ENCODE measurements at regions not wholly inside any gene's neighbourhood (a gene's known extent, or its start where the extent isn't known, plus 50 kb on each side); places are given as distances from the start of the nearest gene placed in this dataset.
"Not testable (repeated sequence)": the region's sequence is repeated elsewhere in the genome, so short reads cannot be mapped to it uniquely, and the experiment has no call there.

- in situ Hi-C loops (cut with HindIII; ENCODE audit: low pct_unique_long_range_greater_than_20kb, low sequenced_read_pairs), result no loop called here
- DNase-seq (ENCODE audit: low read depth), result no peak
Measured at GRCh38 chr4:158384414-158384813, 137.3 kb upstream of the RXFP1 start.

DNA sequence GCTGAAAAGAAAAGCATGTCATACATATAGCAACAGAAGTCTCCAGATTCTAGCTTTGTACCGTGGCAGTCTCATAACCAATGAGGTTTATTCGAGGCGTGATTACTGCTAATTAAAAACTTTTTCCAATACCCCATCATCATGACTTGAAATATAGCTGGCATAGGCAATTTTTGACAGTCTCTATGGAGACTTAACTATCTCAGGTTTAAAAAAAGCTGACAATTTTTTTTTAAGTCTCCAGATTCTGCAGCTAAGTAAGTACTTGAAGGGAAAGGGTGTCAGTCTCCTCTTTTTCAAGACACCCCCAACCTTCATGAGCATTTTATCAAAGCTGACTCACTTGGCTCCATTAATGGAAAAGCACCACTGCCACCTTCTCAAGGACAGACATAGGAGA lies 126.3 kb upstream of the RXFP1 start:
- no peak for DNase-seq (ENCODE audit: low read depth)
- in situ Hi-C loops (cut with HindIII; ENCODE audit: low pct_unique_long_range_greater_than_20kb, low sequenced_read_pairs), result no loop called here

DNA sequence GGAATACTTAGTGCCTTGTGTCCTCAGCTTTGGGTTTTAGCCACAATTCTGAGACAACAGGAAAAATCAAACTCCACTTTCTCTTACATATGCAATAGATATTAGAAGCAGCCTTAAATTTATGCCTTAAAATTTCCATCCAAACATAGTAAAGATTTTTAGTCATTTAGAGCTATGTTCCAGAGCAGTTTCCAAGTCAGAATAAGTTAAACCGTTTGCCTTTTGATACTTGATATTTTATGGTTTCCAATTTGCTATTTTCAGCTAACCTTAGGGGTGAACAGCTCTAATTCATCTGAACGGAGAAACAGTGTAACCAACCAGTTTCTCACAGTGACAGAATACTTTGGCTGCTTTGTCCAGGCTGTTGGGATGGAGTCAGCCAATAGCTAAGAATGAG lies 125.8 kb upstream of the RXFP1 start:
- DNase-seq (ENCODE audit: low read depth), result no peak

DNA sequence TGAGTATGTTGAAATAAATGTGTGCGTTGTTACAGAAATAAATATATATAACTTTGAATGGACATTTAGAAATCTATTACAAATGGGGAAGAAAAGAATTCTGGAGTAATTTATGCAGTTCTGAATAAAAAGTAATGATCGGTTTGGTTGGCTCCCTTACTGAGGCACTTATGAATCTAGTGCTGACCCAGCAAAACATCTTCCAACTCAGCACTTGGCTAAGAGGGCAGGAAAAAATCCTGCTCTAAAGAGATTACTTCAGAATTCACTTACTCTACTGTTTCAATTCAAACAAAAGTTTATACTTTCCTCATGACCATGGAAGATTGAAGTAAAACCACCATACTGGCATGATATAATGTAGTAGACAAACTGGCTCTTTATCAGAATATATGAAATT lies 123.9 kb upstream of the RXFP1 start:
- in situ Hi-C loops (cut with HindIII; ENCODE audit: low pct_unique_long_range_greater_than_20kb, low sequenced_read_pairs), result no loop called here
- no peak for DNase-seq (ENCODE audit: low read depth)

More for the DNA sequence above, 125.8 kb upstream of the RXFP1 start:
- in situ Hi-C loops (cut with HindIII; ENCODE audit: low pct_unique_long_range_greater_than_20kb, low sequenced_read_pairs), result no loop called here

GRCh38 chr4:158407961-158408360 lies 113.7 kb upstream of the RXFP1 start:
- DNase-seq (ENCODE audit: low read depth); in situ Hi-C loops (cut with HindIII; ENCODE audit: low pct_unique_long_range_greater_than_20kb, low sequenced_read_pairs): not testable (repeated sequence)

- DNase-seq (ENCODE audit: low read depth), result no peak
Measured at GRCh38 chr4:158410272-158410671, 111.4 kb upstream of the RXFP1 start.

DNA sequence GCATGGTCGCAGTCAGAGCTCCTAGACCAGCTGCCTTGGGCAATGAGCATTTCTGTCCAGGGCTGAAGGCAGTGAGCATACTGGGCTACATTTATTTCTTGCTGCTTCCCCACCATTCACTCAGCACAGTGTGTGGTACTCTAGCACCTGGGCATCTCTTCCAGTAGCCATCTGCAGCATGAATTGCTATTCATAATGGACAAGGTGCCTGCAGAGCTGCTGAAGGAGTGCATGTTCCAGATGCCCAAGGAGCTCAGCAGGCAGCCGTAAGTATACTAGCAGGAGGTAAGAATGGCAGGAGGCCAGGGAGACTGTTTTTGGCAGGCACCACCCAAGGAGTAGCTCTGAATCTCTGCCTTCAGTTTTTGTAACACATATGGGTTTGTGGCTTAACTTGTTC lies 110.4 kb upstream of the RXFP1 start:
- no peak for DNase-seq (ENCODE audit: low read depth)
- in situ Hi-C loops (cut with HindIII; ENCODE audit: low pct_unique_long_range_greater_than_20kb, low sequenced_read_pairs), result no loop called here

More at GRCh38 chr4:158410272-158410671, 111.4 kb upstream of the RXFP1 start:
- in situ Hi-C loops (cut with HindIII; ENCODE audit: low pct_unique_long_range_greater_than_20kb, low sequenced_read_pairs), result no loop called here

- in situ Hi-C loops (cut with HindIII; ENCODE audit: low pct_unique_long_range_greater_than_20kb, low sequenced_read_pairs); DNase-seq (ENCODE audit: low read depth): not testable (repeated sequence)
Measured at GRCh38 chr4:158418679-158419078, 103.0 kb upstream of the RXFP1 start.

- no peak for DNase-seq (ENCODE audit: low read depth)
- in situ Hi-C loops (cut with HindIII; ENCODE audit: low pct_unique_long_range_greater_than_20kb, low sequenced_read_pairs), result no loop called here
Measured at GRCh38 chr4:158420782-158421181, 100.9 kb upstream of the RXFP1 start.

DNA sequence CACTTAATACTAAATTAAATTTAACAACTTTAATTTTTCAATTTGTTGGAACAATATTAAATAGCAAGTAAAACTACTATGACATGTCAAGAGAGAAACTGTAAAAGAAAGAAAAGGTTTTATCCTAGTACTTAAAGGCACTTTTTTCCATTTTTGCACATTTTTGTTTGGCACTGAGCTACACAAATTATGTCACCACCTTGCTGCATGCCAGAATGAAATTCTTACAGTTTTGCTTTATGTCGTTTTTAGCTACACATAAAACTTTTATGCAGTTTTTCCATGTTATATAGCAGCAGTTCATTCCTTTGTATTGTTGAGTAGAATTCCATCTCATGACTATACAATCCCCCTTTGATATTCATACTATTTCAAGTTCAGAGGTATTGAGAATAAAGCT lies 99.1 kb upstream of the RXFP1 start:
- in situ Hi-C loops (cut with HindIII; ENCODE audit: low pct_unique_long_range_greater_than_20kb, low sequenced_read_pairs), result no loop called here
- DNase-seq (ENCODE audit: low read depth), result no peak

GRCh38 chr4:158428242-158428641 lies 93.4 kb upstream of the RXFP1 start:
- DNase-seq (ENCODE audit: low read depth), result no peak
- in situ Hi-C loops (cut with HindIII; ENCODE audit: low pct_unique_long_range_greater_than_20kb, low sequenced_read_pairs), result no loop called here

DNA sequence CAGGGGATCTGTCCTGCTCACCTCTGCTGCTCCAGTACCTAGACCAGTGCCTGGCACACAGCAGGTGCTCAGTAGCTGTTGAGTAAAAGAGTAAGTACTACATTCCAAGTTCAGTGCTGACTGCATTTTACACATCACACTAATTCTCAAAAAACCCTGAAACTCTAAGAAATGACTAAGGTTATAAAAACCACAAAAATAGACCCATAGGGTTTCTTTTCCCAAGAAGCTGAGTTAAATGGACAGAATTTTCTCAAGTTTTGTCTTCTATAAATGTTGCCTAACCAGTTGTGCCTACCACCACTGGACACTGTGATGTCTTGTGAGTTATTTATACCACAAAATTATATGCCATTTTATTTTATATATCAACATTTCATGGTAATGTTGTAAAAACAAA lies 78.9 kb upstream of the RXFP1 start:
- in situ Hi-C loops (cut with HindIII; ENCODE audit: low pct_unique_long_range_greater_than_20kb, low sequenced_read_pairs), result no loop called here
- DNase-seq (ENCODE audit: low read depth), result no peak

GRCh38 chr4:158443731-158444130 lies 78.0 kb upstream of the RXFP1 start:
- in situ Hi-C loops (cut with HindIII; ENCODE audit: low pct_unique_long_range_greater_than_20kb, low sequenced_read_pairs), result no loop called here
- DNase-seq (ENCODE audit: low read depth), result no peak

DNA sequence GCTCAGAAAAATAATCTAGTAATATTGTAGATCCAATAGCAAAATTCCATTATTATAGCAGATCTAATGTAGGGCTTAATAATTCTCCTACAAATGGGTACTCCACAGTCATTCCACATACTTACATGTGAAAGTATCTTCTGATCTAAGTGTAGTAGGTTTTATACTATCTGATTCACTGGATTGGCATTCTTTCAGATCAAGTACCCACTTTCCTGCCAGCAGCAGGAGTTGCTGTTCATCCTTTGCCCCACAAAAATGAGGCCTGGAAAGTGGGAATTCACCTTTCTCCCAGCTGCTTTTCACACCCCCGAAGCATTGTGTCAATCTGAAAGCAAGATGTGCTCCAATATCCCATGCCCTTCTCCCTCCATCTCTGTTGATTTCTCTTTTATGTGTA lies 77.1 kb upstream of the RXFP1 start:
- in situ Hi-C loops (cut with HindIII; ENCODE audit: low pct_unique_long_range_greater_than_20kb, low sequenced_read_pairs), result no loop called here
- DNase-seq (ENCODE audit: low read depth), result no peak

- no peak for DNase-seq (ENCODE audit: low read depth)
Measured at GRCh38 chr4:158446106-158446505, 75.6 kb upstream of the RXFP1 start.

DNA sequence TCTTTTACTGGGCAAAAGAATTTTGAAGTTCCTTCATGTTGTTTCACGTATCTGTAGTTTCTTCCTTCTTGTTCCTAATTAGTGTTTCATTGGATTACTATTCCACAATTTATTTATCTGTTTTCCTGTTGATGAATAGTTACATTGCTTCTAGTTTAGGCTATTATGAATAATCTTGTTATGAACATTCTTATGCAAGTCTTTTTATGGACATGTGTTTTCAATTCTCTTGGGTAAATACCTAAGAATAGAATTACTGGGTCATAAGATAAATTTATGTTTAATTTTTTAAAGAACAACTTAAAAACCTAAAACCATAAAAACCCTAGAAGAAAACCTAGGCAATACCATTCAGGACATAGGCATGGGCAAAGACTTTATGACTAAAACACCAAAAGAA lies 70.9 kb upstream of the RXFP1 start:
- in situ Hi-C loops (cut with HindIII; ENCODE audit: low pct_unique_long_range_greater_than_20kb, low sequenced_read_pairs), result no loop called here
- no peak for DNase-seq (ENCODE audit: low read depth)

More at GRCh38 chr4:158446106-158446505, 75.6 kb upstream of the RXFP1 start:
- in situ Hi-C loops (cut with HindIII; ENCODE audit: low pct_unique_long_range_greater_than_20kb, low sequenced_read_pairs), result no loop called here

- DNase-seq (ENCODE audit: low read depth); in situ Hi-C loops (cut with HindIII; ENCODE audit: low pct_unique_long_range_greater_than_20kb, low sequenced_read_pairs): not testable (repeated sequence)
Measured at GRCh38 chr4:158452116-158452515, 69.6 kb upstream of the RXFP1 start.

DNA sequence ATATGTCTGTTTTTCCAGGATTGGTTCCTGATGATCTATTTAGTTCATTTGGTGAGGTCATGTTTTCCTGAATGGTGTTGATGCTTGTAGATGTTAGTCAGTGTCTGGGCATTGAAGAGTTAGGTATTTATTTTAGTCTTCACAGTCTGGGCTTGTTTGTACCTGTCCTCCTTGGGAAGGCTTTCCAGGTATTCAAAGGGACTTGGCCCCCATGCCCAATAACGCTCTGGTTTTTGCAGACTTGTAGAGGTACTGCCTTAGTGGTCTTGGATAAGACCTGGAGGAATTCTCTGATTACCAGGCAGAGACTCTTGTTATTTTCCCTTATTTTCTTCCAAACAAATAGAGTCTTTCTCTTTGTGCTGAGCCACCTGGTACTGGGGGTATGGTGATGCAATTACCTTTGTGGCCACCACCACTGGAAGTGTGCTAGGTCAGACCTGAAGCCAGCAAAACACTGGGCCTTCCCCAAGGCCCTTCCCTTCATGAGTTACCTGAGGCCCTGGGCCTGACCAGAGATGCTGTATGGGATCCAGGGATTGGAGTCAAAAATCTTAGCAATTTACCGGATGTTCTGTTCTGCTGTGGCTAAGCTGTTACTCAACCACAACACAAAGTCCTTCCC lies 63.3 kb upstream of the RXFP1 start:
- in situ Hi-C loops (cut with HindIII; ENCODE audit: low pct_unique_long_range_greater_than_20kb, low sequenced_read_pairs), result no loop called here
- DNase-seq (ENCODE audit: low read depth), result no peak

- no peak for DNase-seq (ENCODE audit: low read depth)
- in situ Hi-C loops (cut with HindIII; ENCODE audit: low pct_unique_long_range_greater_than_20kb, low sequenced_read_pairs), result no loop called here
Measured at GRCh38 chr4:158459085-158459820, 62.4 kb upstream of the RXFP1 start.

DNA sequence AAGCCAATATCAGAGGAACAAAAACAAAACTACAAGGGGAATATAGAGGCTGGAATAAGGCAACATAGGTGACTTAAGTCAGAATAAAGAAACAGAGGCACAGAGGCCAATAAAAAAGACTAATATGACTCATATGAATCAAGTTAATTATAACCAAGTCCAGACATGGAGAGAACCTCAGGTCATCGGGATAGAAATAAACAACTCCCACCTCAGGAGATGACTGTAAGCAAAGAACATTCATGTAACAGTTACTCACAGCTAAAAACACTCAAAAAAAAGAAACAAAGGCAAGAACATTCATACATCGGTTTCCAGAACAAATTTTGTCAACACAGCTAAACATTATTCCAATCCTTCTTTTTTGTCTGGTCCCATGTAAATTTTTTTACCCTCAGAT lies 60.3 kb upstream of the RXFP1 start:
- in situ Hi-C loops (cut with HindIII; ENCODE audit: low pct_unique_long_range_greater_than_20kb, low sequenced_read_pairs), result no loop called here
- no peak for DNase-seq (ENCODE audit: low read depth)
